Fibroblast of skin of left biceps (primary cell): ENCODE measurements at regions not wholly inside any gene's neighbourhood (a gene's known extent, or its start where the extent isn't known, plus 50 kb on each side); places are given as distances from the start of the nearest gene placed in this dataset.
A peak's percentile ranks its signal among the peaks of the same experiment; 100 is the strongest.
"Not testable (repeated sequence)": the region's sequence is repeated elsewhere in the genome, so short reads cannot be mapped to it uniquely, and the experiment has no call there.

Experiments
- DNase-seq, 2 experiments: peaks; one replicate each; pipeline ENCODE4 v3.0.0-alpha.2; 2013; ENCODE audit warnings: low read depth in 2 of 2

- DNase-seq = no peak
Observed at GRCh38 chrX:1103360-1103759, 109.1 kb downstream of the CRLF2 start.

- no peak for DNase-seq
Observed at GRCh38 chrX:1102786-1103185, 109.7 kb downstream of the CRLF2 start.

GRCh38 chrX:1102221-1102620 is 110.2 kb downstream of the CRLF2 start:
- not testable (repeated sequence) for DNase-seq

- DNase-seq = no peak
Observed at GRCh38 chrX:1099146-1099770, 113.2 kb downstream of the CRLF2 start.

GRCh38 chrX:1097328-1097727 is 115.1 kb downstream of the CRLF2 start:
- no peak for DNase-seq

- DNase-seq = no peak
Observed at GRCh38 chrX:1094566-1095333, 117.7 kb downstream of the CRLF2 start.

- no peak for DNase-seq
Observed at GRCh38 chrX:1093586-1094421, 118.6 kb downstream of the CRLF2 start.

GRCh38 chrX:1093121-1093520 is 119.3 kb downstream of the CRLF2 start:
- no peak for DNase-seq

GRCh38 chrX:1086444-1087409 is 125.7 kb downstream of the CRLF2 start:
- DNase-seq = peak; percentile 4 to 6

GRCh38 chrX:1085871-1086270 is 126.6 kb downstream of the CRLF2 start:
- not testable (repeated sequence) for DNase-seq

- DNase-seq = no peak
Observed at GRCh38 chrX:1084689-1085088, 127.8 kb downstream of the CRLF2 start.

GRCh38 chrX:1076871-1077651 is 135.4 kb downstream of the CRLF2 start:
- no peak for DNase-seq

GRCh38 chrX:1075741-1076140 is 136.7 kb downstream of the CRLF2 start:
- no peak for DNase-seq

- no peak for DNase-seq
Observed at GRCh38 chrX:1075156-1075555, 137.3 kb downstream of the CRLF2 start.

- no peak for DNase-seq
Observed at GRCh38 chrX:1074755-1075154, 137.7 kb downstream of the CRLF2 start.

GRCh38 chrX:1074172-1074571 is 138.3 kb downstream of the CRLF2 start:
- no peak for DNase-seq

GRCh38 chrX:1072637-1073377 is 139.6 kb downstream of the CRLF2 start:
- DNase-seq = no peak

- DNase-seq = no peak
Observed at GRCh38 chrX:1071351-1071750, 141.1 kb downstream of the CRLF2 start.

GRCh38 chrX:1062351-1062750 is 150.1 kb downstream of the CRLF2 start:
- no peak for DNase-seq

GRCh38 chrX:1060562-1060960 is 151.9 kb downstream of the CRLF2 start:
- no peak for DNase-seq
